Prostate gland (tissue), 2 donors: ENCODE measurements at regions not wholly inside any gene's neighbourhood (a gene's known extent, or its start where the extent isn't known, plus 50 kb on each side); places are given as distances from the start of the nearest gene placed in this dataset.

ENCODE experiments used
- DNase-seq: peaks from one replicate; pipeline ENCODE4 v3.0.0-alpha.2; 2019; ENCODE audit warnings: low spot score
- H3K27ac ChIP-seq, 2 donors: fragments of 200-600 bp; sonication (generic); 2 replicates each; pipeline ENCODE4 v1.5.1; 2017 to 2019
- H3K27me3 ChIP-seq: fragments of 200-600 bp; sonication (generic); replicated peaks from 2 replicates; pipeline ENCODE4 v1.5.1; 2019; ENCODE audit not compliant: insufficient read depth
- H3K36me3 ChIP-seq, 2 donors: fragments of 200-600 bp; sonication (generic); 1 replicate in 1 of 2; 2 replicates in 1 of 2; pipeline versions ENCODE4 v1.5.1 to v1.8.1; 2017 to 2019
- H3K4me1 ChIP-seq: fragments of 200-600 bp; sonication (generic); replicated peaks from 2 replicates; pipeline ENCODE4 v1.5.1; 2019
- H3K4me3 ChIP-seq, 2 donors: fragments of 200-600 bp; sonication (generic); 2 replicates each; pipeline ENCODE4 v1.5.1; 2017 to 2019
- H3K9me3 ChIP-seq: fragments of 200-600 bp; sonication (generic); 2 replicates; pipeline ENCODE4 v1.5.1; 2017
- CTCF ChIP-seq, 4 experiments: fragments of 200-600 bp in 2 of 4; fragments of 450-650 bp in 2 of 4; sonication (generic) in 2 of 4; IDR thresholded peaks; 1 replicate in 3 of 4; 2 replicates in 1 of 4; pipeline ENCODE4 v1.5.1; 2016 to 2019; ENCODE audit warnings: antibody characterized with exemption in 4 of 4, mild to moderate bottlenecking in 2 of 4, moderate library complexity in 2 of 4
- POLR2A ChIP-seq: fragments of 450-650 bp; IDR thresholded peaks from one replicate; pipeline ENCODE4 v1.6.1; 2016; ENCODE audit warnings: antibody characterized with exemption, mild to moderate bottlenecking
- POLR2AphosphoS5 ChIP-seq: sonication (generic); formaldehyde crosslinking; IDR thresholded peaks from one replicate; pipeline ENCODE4 v1.6.1; 2017; ENCODE audit warnings: antibody characterized with exemption
- WGBS: methylation state at CpG from one replicate; pipeline ENCODE4 v1.1.5; 2018; 5-methylcytosine and 5-hydroxymethylcytosine counted together
- intact Hi-C: fragments of 100-400 bp; cut with DNase I; formaldehyde crosslinking; loops from one replicate; pipeline ENCODE4 v1.14.2; 2022

- intact Hi-C loops, result no loop called here
- H3K4me3 ChIP-seq, result no peak overlapping the region
- WGBS, result 98% methylated on average over 7 of the region's 7 CpGs
These were observed 94.1 kb upstream of the BOD1 start for GRCh38 chr5:173710528-173710927.

GRCh38 chr5:173711466-173711865, 95.0 kb upstream of the BOD1 start:
- no peak overlapping the region for H3K27ac ChIP-seq
- no peaks in the 10 kb centered on the region for H3K36me3 ChIP-seq
- no peaks in the 10 kb centered on the region for H3K27me3 ChIP-seq
- H3K9me3 ChIP-seq, result no peaks in the 10 kb centered on the region
- H3K4me3 ChIP-seq, result no peak overlapping the region
- H3K4me1 ChIP-seq, result no peaks in the 10 kb centered on the region
- TF ChIP-seq CTCF (IDR thresholded peaks at IDR 0.05), result no peak
- TF ChIP-seq POLR2AphosphoS5, result no peak
- TF ChIP-seq POLR2A, result no peak
- intact Hi-C loops, result no loop called here
- 92% methylated on average over 2 of the region's 2 CpGs for WGBS
- no peak for DNase-seq

More at GRCh38 chr5:173710528-173710927, 94.1 kb upstream of the BOD1 start:
- H3K36me3 ChIP-seq, result no peaks in the 10 kb centered on the region
- no peaks in the 10 kb centered on the region for H3K4me1 ChIP-seq
- H3K9me3 ChIP-seq, result no peaks in the 10 kb centered on the region
- TF ChIP-seq CTCF (IDR thresholded peaks at IDR 0.05), result no peak
- no peak for TF ChIP-seq POLR2AphosphoS5
- no peak for TF ChIP-seq POLR2A
- no peak for DNase-seq
- H3K27me3 ChIP-seq, result no peaks in the 10 kb centered on the region
- no peak overlapping the region for H3K27ac ChIP-seq

GRCh38 chr5:173712609-173713175, 96.2 kb upstream of the BOD1 start:
- Histone ChIP-seq H3K27me3 (no peaks in the 10 kb centered on the region), H3K4me3 (no peak overlapping the region), H3K27ac (no peak overlapping the region), H3K36me3 (no peaks in the 10 kb centered on the region), H3K9me3 (no peaks in the 10 kb centered on the region), H3K4me1 (no peaks in the 10 kb centered on the region)
- TF ChIP-seq CTCF (IDR thresholded peaks at IDR 0.05) (no peak), POLR2AphosphoS5 (no peak), POLR2A (no peak)
- WGBS, result 64% methylated on average over 10 of the region's 10 CpGs
- intact Hi-C loops, result no loop called here
- no peak for DNase-seq

GRCh38 chr5:173714551-173715428, 98.3 kb upstream of the BOD1 start:
- intact Hi-C loops, result no loop called here

More at GRCh38 chr5:173714551-173715428, 98.3 kb upstream of the BOD1 start:
- Histone ChIP-seq H3K27ac (no peak overlapping the region), H3K4me3 (no peak overlapping the region), H3K27me3 (no peaks in the 10 kb centered on the region), H3K4me1 (no peaks in the 10 kb centered on the region), H3K36me3 (no peaks in the 10 kb centered on the region), H3K9me3 (no peaks in the 10 kb centered on the region)
- no peak for TF ChIP-seq CTCF (IDR thresholded peaks at IDR 0.05)
- TF ChIP-seq POLR2A, result no peak
- TF ChIP-seq POLR2AphosphoS5, result no peak
- WGBS, result 72% methylated on average over 12 of the region's 12 CpGs
- DNase-seq, result no peak
